ENCODE measurements at regions not wholly inside any gene's neighbourhood (a gene's known extent, or its start where the extent isn't known, plus 50 kb on each side); places are given as distances from the start of the nearest gene placed in this dataset.

DNA sequence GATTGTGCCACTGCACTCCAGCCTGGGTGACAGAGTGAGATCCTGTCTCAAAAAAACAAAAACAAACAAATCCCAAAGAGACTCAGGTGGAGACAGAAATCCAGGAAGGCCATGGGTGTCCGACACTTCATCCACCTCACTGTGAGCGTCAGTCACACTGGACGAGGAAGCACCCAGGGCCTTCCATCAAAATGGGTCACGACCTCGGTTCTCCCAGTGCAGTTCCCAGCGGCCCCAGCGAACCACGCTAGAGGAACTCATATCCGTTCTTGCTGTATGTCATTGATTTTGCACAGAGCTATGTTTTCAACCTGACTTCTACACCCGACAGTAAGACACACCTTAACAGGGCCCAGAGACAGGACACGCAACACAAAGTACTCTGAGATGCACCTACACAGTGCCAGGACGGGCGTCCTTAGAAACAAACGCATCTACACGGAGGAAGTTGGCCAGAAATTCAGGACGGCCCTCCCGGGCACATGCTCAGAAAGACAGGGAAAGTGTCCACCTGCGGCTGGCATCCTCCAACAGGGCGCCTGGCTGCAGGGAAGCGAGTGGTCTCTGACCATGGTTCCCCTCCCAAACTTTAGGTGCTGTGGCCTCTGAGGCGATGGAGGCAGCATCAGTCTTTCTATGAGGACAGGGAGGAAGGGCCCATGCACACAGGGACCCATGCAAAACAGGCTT, 410.5 kb downstream of the CTTN start (continued):
- TF ChIP-seq, protein P1, sequence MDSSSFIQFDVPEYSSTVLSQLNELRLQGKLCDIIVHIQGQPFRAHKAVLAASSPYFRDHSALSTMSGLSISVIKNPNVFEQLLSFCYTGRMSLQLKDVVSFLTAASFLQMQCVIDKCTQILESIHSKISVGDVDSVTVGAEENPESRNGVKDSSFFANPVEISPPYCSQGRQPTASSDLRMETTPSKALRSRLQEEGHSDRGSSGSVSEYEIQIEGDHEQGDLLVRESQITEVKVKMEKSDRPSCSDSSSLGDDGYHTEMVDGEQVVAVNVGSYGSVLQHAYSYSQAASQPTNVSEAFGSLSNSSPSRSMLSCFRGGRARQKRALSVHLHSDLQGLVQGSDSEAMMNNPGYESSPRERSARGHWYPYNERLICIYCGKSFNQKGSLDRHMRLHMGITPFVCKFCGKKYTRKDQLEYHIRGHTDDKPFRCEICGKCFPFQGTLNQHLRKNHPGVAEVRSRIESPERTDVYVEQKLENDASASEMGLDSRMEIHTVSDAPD (CRISPR knock-in tag; IDR thresholded peaks at IDR 0.05) = no peak
- TF ChIP-seq PTBP1 (IDR thresholded peaks at IDR 0.05; ENCODE audit: low read depth, low read length, poor library complexity, severe bottlenecking) (no peak), EP300 (IDR thresholded peaks at IDR 0.05; ENCODE audit: low read depth in 2 of 2, low read length in 2 of 2) (no peak), EP300 (CRISPR knock-in tag; IDR thresholded peaks at IDR 0.05; ENCODE audit: borderline replicate concordance) (no peak), RBM22 (optimal IDR thresholded peaks at IDR 0.05; ENCODE audit: low read length) (no peak)
- TF ChIP-seq, protein P2, sequence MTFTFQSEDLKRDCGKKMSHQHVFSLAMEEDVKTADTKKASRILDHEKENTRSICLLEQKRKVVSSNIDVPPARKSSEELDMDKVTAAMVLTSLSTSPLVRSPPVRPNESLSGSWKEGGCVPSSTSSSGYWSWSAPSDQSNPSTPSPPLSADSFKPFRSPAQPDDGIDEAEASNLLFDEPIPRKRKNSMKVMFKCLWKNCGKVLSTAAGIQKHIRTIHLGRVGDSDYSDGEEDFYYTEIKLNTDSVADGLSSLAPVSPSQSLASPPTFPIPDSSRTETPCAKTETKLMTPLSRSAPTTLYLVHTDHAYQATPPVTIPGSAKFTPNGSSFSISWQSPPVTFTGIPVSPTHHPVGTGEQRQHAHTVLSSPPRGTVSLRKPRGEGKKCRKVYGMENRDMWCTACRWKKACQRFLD (CRISPR knock-in tag; IDR thresholded peaks at IDR 0.05; ENCODE audit: borderline replicate concordance) = no peak
- TF ChIP-seq, protein P3, sequence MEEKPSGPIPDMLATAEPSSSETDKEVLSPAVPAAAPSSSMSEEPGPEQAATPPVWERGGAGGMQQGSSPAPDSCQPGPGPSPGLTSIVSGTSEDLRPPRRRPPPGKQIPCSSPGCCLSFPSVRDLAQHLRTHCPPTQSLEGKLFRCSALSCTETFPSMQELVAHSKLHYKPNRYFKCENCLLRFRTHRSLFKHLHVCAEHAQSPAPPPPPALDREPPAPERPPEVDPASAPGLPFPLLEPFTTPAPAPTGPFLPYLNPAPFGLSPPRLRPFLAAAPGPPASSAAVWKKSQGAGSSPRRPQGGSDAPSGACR (CRISPR knock-in tag; IDR thresholded peaks at IDR 0.05) = no peak

DNA sequence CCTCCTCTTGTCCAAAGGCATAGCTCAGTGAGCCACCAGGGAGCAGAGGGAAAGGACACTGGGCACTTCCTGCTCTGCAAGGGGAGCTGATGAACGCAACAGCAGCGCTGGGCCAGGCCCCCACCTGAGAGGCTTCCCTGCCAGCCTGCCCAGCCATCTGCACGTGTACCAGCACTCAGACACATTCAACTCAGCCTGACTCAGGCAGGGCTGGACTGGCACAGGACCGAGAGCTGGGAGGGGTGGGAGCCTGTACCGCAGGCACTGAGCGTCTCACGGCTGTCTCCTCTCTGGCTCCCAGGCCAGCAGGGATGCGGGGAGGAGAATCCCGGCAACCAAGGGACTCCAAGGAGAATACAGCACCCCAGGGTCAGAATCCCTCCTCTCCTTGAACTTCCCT, 411.8 kb downstream of the CTTN start:
- H3K79me2 ChIP-seq (ENCODE audit: insufficient read depth, low read length) = no peaks in the 10 kb centered on the region
- H3K9me3 ChIP-seq (ENCODE audit: low read length) = no peaks in the 10 kb centered on the region
- BruUV-seq (replicated peaks) = no TSS peak
- ChIA-PET CTCF (ENCODE audit: low intra/inter-chr PET ratio, low total read pairs) (no interaction called here), POLR2A (no interaction called here)
- 95% methylated on average over 4 of the region's 9 CpGs for WGBS (ENCODE audit: low lambda C conversion rate)
- no peak for TF ChIP-seq NFKB2 (CRISPR knock-in tag; IDR thresholded peaks at IDR 0.05; ENCODE audit: borderline replicate concordance)
- TF ChIP-seq NFRKB (IDR thresholded peaks at IDR 0.05) = no peak
- no peak for TF ChIP-seq ZSCAN20 (CRISPR knock-in tag; IDR thresholded peaks at IDR 0.05; ENCODE audit: borderline replicate concordance)
- TF ChIP-seq SMC3 (IDR thresholded peaks at IDR 0.05; ENCODE audit: low read length) = no peak
- TF ChIP-seq, protein P4, sequence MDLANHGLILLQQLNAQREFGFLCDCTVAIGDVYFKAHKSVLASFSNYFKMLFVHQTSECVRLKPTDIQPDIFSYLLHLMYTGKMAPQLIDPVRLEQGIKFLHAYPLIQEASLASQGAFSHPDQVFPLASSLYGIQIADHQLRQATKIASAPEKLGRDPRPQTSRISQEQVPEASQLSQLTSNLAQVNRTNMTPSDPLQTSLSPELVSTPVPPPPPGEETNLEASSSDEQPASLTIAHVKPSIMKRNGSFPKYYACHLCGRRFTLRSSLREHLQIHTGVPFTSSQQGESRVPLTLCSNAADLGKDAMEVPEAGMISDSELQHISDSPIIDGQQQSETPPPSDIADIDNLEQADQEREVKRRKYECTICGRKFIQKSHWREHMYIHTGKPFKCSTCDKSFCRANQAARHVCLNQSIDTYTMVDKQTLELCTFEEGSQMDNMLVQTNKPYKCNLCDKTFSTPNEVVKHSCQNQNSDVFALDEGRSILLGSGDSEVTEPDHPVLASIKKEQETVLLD (CRISPR knock-in tag; IDR thresholded peaks at IDR 0.05; ENCODE audit: low read depth) = no peak
- no peak for TF ChIP-seq MATR3 (CRISPR knock-in tag; IDR thresholded peaks at IDR 0.05)
- TF ChIP-seq ZNF224 (CRISPR knock-in tag; IDR thresholded peaks at IDR 0.05) = no peak
- TF ChIP-seq SP5 (CRISPR knock-in tag; IDR thresholded peaks at IDR 0.05; ENCODE audit: borderline replicate concordance, low read depth) = no peak
- in situ Hi-C loops (cut with HindIII; ENCODE audit: extremely low pct_ligation_motif_present, low pct_unique_long_range_greater_than_20kb) = no loop called here
- H2AFZ ChIP-seq (ENCODE audit: low read length) = no peak overlapping the region
- intact Hi-C loops (cut with micrococcal nuclease; ENCODE audit: unreplicated experiment) = no loop called here
- H3K4me1 ChIP-seq (ENCODE audit: insufficient read depth, low read length) = no peaks in the 10 kb centered on the region; the same call in 1 of the 2 replicates
- H3K4me2 ChIP-seq (ENCODE audit: low read depth, low read length) = no peak overlapping the region
- H4K20me1 ChIP-seq (ENCODE audit: insufficient read depth, low read length) = peaks cover 13% of the 10 kb centered on the region
- no peak overlapping the region for H3K4me3 ChIP-seq (replicated peaks in 1 of 3; ENCODE audit: insufficient read depth in 1 of 3, low read depth in 2 of 3, low read length in 3 of 3)
- no peak overlapping the region for H3K27ac ChIP-seq (ENCODE audit: extremely low read length, insufficient read depth, low read length)
- H3K36me3 ChIP-seq (replicated peaks in 1 of 2; ENCODE audit: control insufficient read depth in 1 of 2, insufficient read depth in 2 of 2, low read length in 2 of 2) = peaks cover 36 to 71% of the 10 kb centered on the region in 2 experiments; a peak in 4 of 5 replicates
- FAIRE-seq (no peak), DNase-seq (ENCODE audit: low spot score) (no peak), ATAC-seq (no peak)
- no peaks in the 10 kb centered on the region for H3K27me3 ChIP-seq (ENCODE audit: control insufficient read depth in 1 of 2, insufficient read depth in 2 of 2, low read length in 2 of 2)
- no peak overlapping the region for H3K9ac ChIP-seq (ENCODE audit: insufficient read depth, low read depth, low read length)
